Kidney epithelial cell (primary cell): ENCODE measurements at regions not wholly inside any gene's neighbourhood (a gene's known extent, or its start where the extent isn't known, plus 50 kb on each side); places are given as distances from the start of the nearest gene placed in this dataset.

Experiments used
- DNase-seq: peaks from one replicate; pipeline ENCODE4 v3.0.0-alpha.2; 2010; ENCODE audit warnings: low read depth
- H3K27me3 ChIP-seq: 2 replicates; pipeline ENCODE4 v1.6.0; 2011; ENCODE audit warnings: low read length; ENCODE audit not compliant: control insufficient read depth, insufficient read depth
- H3K36me3 ChIP-seq: 2 replicates; pipeline ENCODE4 v1.5.1; 2011; ENCODE audit warnings: low read length; ENCODE audit not compliant: control insufficient read depth, insufficient read depth
- H3K4me3 ChIP-seq: 2 replicates; pipeline ENCODE4 v1.5.1; 2011; ENCODE audit warnings: low read depth, mild to moderate bottlenecking, control low read depth, low read length
- TF ChIP-seq, protein P1 (sequence below): IDR thresholded peaks from 2 replicates; pipeline ENCODE4 v1.5.1; 2011; ENCODE audit warnings: mild to moderate bottlenecking, moderate library complexity, low read length, control low read depth, inconsistent platforms; ENCODE audit not compliant: insufficient read depth, poor library complexity, severe bottlenecking

DNA sequence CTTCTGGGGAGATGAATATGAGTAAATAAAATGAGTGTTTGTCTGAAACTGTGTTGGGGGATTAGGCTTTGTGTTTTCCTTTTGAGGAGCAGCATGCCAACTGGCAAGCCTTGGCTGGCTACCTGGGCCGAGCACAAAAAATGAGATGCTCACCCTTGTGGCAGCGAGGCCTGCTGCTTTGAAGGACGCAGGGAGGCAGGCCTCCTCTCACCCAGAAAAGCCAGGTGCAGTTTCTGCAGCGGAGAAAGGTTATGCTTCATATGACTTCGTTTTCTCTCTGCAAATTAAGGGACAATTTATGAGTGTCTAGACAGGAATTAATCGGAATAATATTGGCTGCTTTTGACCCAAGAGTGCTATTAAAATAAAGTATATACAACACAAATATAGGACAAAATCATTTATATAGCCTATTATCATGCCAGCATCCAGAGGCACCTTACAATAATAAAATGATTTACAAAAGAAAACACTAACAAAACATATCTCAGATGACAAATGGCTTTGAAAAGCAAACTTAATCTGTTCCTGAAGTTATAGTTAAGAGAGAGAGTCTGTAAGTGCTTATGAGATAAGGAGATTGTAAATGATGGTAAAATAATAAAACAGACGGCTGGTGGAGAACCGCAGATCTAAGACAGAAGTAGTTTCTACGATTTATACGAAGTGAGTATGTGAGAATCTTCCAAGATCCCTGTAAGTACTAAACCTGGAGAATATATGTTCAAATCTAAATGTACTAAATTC, 682.8 kb upstream of the NR2F2 start:
- Histone ChIP-seq H3K36me3 (no peaks in the 10 kb centered on the region), H3K4me3 (no peak overlapping the region), H3K27me3 (no peaks in the 10 kb centered on the region)
- DNase-seq = no peak
- TF ChIP-seq, protein P1, sequence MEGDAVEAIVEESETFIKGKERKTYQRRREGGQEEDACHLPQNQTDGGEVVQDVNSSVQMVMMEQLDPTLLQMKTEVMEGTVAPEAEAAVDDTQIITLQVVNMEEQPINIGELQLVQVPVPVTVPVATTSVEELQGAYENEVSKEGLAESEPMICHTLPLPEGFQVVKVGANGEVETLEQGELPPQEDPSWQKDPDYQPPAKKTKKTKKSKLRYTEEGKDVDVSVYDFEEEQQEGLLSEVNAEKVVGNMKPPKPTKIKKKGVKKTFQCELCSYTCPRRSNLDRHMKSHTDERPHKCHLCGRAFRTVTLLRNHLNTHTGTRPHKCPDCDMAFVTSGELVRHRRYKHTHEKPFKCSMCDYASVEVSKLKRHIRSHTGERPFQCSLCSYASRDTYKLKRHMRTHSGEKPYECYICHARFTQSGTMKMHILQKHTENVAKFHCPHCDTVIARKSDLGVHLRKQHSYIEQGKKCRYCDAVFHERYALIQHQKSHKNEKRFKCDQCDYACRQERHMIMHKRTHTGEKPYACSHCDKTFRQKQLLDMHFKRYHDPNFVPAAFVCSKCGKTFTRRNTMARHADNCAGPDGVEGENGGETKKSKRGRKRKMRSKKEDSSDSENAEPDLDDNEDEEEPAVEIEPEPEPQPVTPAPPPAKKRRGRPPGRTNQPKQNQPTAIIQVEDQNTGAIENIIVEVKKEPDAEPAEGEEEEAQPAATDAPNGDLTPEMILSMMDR = no peak

DNA sequence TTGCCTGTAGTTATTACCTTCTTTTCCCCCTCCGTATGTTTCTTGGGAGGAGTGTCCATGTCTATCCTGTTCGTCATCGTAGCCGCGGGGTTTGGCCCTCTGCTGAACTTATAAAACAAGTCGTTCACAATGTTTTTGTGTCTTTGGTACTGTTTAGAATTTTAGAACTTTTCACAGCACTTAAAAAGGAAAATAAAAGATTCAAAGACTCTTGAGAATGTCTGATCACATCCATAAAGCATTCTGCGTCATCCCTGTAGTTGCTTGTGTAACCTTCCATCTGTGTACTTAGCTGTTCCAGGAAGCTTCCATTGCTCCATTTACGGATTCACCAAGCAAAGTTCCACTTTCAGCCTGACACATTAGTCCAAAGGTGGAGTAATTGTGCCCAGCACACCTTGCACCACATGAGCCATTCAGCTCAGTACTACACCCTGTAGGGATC, 677.1 kb upstream of the NR2F2 start:
- Histone ChIP-seq H3K36me3 (no peaks in the 10 kb centered on the region), H3K27me3 (no peaks in the 10 kb centered on the region), H3K4me3 (no peak overlapping the region)
- TF ChIP-seq, protein P1 = no peak
- DNase-seq = no peak

DNA sequence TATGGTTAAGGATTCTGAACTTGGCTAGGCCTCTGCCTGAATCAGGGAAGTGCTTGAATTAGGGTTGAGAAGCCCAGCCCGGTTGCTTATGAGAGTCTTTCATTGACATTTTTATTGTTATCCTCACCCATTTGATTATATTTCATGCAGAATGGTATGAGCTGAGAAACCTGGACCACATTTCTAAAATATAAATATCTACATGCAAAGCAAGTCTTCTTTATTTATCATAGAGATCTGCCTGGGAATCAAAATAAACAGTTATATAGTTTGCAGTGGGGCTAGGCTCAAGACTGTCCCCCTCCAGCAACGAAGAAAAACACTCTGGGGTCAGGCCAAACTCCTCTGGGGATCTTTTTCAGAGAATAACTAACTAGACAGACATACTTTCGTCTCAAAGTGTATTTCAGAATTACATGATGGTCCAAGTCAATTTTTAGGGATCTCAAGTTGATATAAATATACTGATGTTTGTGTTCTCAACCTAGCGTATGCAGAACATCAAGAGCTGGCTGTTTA, 675.4 kb upstream of the NR2F2 start:
- H3K4me3 ChIP-seq = no peak overlapping the region
- TF ChIP-seq, protein P1 = no peak
- H3K27me3 ChIP-seq = no peaks in the 10 kb centered on the region
- no peak for DNase-seq
- no peaks in the 10 kb centered on the region for H3K36me3 ChIP-seq

DNA sequence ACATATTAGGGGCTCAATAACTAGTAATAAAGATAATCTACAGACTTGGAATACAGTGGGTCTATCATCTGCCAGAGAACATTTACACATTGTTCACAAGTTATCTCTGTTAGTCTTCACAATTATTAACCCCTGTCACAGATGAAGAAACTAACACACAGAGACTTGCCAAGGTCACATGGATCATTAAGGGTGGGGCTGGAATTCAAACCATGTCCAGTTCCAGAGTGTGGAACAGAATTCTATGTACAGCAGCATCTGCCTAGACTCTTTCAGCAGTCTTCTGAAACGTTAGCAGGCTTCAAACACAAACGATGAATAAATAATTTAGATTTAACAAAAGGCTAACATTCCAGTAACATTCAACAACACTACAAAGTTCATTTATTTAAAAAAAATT, 673.9 kb upstream of the NR2F2 start:
- Histone ChIP-seq H3K36me3 (no peaks in the 10 kb centered on the region), H3K27me3 (no peaks in the 10 kb centered on the region), H3K4me3 (no peak overlapping the region)
- TF ChIP-seq, protein P1 = no peak
- no peak for DNase-seq

DNA sequence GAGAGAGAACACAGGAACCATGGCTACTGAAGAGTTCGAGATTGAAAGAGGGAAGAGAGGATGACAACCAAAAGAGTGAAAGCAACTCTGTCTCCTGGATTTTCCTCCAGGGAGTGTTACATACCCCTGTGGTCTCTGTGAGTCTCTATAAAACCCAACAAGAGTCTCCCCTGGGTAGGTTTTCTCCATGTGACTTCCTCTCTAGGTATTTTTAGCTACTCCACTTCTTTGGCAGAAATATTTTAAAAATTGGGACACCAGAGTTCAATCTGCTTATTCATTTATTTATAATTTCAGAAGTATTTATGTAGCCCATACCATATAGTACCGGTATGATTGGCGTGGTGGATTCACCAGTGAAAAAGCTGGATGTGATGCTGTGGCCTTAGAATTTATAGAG, 671.7 kb upstream of the NR2F2 start:
- Histone ChIP-seq H3K27me3 (no peaks in the 10 kb centered on the region), H3K4me3 (no peak overlapping the region), H3K36me3 (no peaks in the 10 kb centered on the region)
- DNase-seq = no peak
- TF ChIP-seq, protein P1 = no peak

DNA sequence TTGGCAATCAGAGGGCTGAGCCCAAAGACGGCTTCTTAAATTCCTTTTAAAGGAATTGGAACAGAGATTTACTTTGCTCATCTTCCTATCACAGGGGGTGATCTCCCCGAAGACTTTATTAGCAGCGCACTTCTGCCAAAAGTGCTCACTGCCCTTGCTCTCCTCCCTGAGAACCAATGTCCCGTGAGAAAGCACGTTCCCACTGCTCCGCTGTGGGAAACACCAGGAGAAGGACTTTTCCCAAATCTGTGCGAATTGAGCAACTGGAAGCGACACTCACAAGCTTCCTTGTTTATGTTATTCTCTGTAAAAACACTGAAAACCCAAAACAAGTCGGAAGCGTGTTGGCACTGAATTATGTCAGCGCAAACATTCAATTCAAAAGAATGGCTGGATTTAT, 670.8 kb upstream of the NR2F2 start:
- Histone ChIP-seq H3K36me3 (no peaks in the 10 kb centered on the region), H3K27me3 (no peaks in the 10 kb centered on the region), H3K4me3 (no peak overlapping the region)
- DNase-seq = no peak
- TF ChIP-seq, protein P1 = no peak
